ENCODE measurements at regions not wholly inside any gene's neighbourhood (a gene's known extent, or its start where the extent isn't known, plus 50 kb on each side); places are given as distances from the start of the nearest gene placed in this dataset.

- intact Hi-C loops (cut with DNase I): no loop called here
- no peak for DNase-seq (ENCODE audit: low spot score)
Observed at GRCh38 chr3:107861904-107862303, 228.9 kb downstream of the CD47 start.

GRCh38 chr3:107861422-107861821, 229.4 kb downstream of the CD47 start:
- intact Hi-C loops (cut with DNase I): no loop called here
- DNase-seq (ENCODE audit: low spot score): no peak

Data from cardiac septum (tissue), 1 donor.